Thoracic aorta (tissue), 2 donors: ENCODE measurements at regions not wholly inside any gene's neighbourhood (a gene's known extent, or its start where the extent isn't known, plus 50 kb on each side); places are given as distances from the start of the nearest gene placed in this dataset.

Experiments used
- ATAC-seq: fragments of 150-250 bp; one replicate; pipeline ENCODE4 v1.8.0; 2017; ENCODE audit warnings: low read depth; ENCODE audit not compliant: insufficient number of reproducible peaks, low FRiP score
- DNase-seq: peaks from one replicate; pipeline ENCODE4 v3.0.0-alpha.2; 2020; ENCODE audit warnings: low spot score
- H3K27ac ChIP-seq, 2 donors: fragments of 200-600 bp; sonication (generic); 1 replicate in 1 of 2; 2 replicates in 1 of 2; pipeline ENCODE4 v1.5.1; 2016; ENCODE audit warnings: mild to moderate bottlenecking in 2 of 2, moderate library complexity in 2 of 2
- H3K27me3 ChIP-seq: fragments of 200-600 bp; sonication (generic); replicated peaks from 2 replicates; pipeline ENCODE4 v1.6.0; 2016; ENCODE audit warnings: mild to moderate bottlenecking; ENCODE audit not compliant: insufficient read depth
- H3K36me3 ChIP-seq: fragments of 200-600 bp; sonication (generic); one replicate; pipeline ENCODE4 v1.5.1; 2016
- H3K4me1 ChIP-seq, 2 donors: fragments of 200-600 bp; sonication (generic); 1 replicate in 1 of 2; 2 replicates in 1 of 2; pipeline versions ENCODE4 v1.5.1 to v1.6.0; 2016; ENCODE audit warnings: low read depth in 2 of 2, mild to moderate bottlenecking in 1 of 2; ENCODE audit not compliant: control insufficient read depth in 1 of 2
- H3K4me3 ChIP-seq: fragments of 200-600 bp; sonication (generic); 2 replicates; pipeline ENCODE4 v1.5.1; 2016; ENCODE audit warnings: mild to moderate bottlenecking
- H3K9me3 ChIP-seq: fragments of 200-600 bp; sonication (generic); 2 replicates; pipeline ENCODE4 v1.5.1; 2016
- CTCF ChIP-seq: fragments of 200-600 bp; sonication (generic); IDR thresholded peaks from one replicate; pipeline ENCODE4 v1.5.1; 2019; ENCODE audit warnings: antibody characterized with exemption

GRCh38 chr11:70545610-70545912 lies 147.2 kb downstream of the CTTN start:
- Histone ChIP-seq H3K27me3 (no peaks in the 10 kb centered on the region), H3K27ac (no peak overlapping the region), H3K4me3 (no peak overlapping the region), H3K36me3 (no peaks in the 10 kb centered on the region), H3K4me1 (no peaks in the 10 kb centered on the region), H3K9me3 (no peaks in the 10 kb centered on the region)
- TF ChIP-seq CTCF, result no peak
- ATAC-seq, result no peak
- no peak for DNase-seq

- ATAC-seq (no peak), DNase-seq (no peak)
- Histone ChIP-seq H3K27ac (no peak overlapping the region), H3K4me3 (no peak overlapping the region), H3K4me1 (no peaks in the 10 kb centered on the region), H3K9me3 (no peaks in the 10 kb centered on the region), H3K36me3 (no peaks in the 10 kb centered on the region), H3K27me3 (no peaks in the 10 kb centered on the region)
- TF ChIP-seq CTCF, result no peak
Measured at GRCh38 chr11:70546191-70546940, 148.0 kb downstream of the CTTN start.

GRCh38 chr11:70547386-70547785 lies 149.1 kb downstream of the CTTN start:
- ATAC-seq (no peak), DNase-seq (no peak)
- Histone ChIP-seq H3K9me3 (no peaks in the 10 kb centered on the region), H3K27me3 (no peaks in the 10 kb centered on the region), H3K36me3 (no peaks in the 10 kb centered on the region), H3K4me1 (no peaks in the 10 kb centered on the region), H3K4me3 (no peak overlapping the region), H3K27ac (no peak overlapping the region)
- no peak for TF ChIP-seq CTCF

- no peaks in the 10 kb centered on the region for H3K9me3 ChIP-seq
- DNase-seq, result no peak
- H3K36me3 ChIP-seq, result no peaks in the 10 kb centered on the region
- H3K27me3 ChIP-seq, result no peaks in the 10 kb centered on the region
- H3K4me1 ChIP-seq, result no peaks in the 10 kb centered on the region
- no peak overlapping the region for H3K4me3 ChIP-seq
- ATAC-seq, result no peak
- TF ChIP-seq CTCF, result no peak
- no peak overlapping the region for H3K27ac ChIP-seq
Measured at GRCh38 chr11:70547821-70548670, 149.7 kb downstream of the CTTN start.

- DNase-seq, result no peak
- no peak overlapping the region for H3K4me3 ChIP-seq
- no peaks in the 10 kb centered on the region for H3K36me3 ChIP-seq
- H3K27ac ChIP-seq, result no peak overlapping the region
- H3K9me3 ChIP-seq, result no peaks in the 10 kb centered on the region
- no peaks in the 10 kb centered on the region for H3K27me3 ChIP-seq
- ATAC-seq, result no peak
- no peak for TF ChIP-seq CTCF
- no peaks in the 10 kb centered on the region for H3K4me1 ChIP-seq
Measured at GRCh38 chr11:70548976-70549375, 150.6 kb downstream of the CTTN start.
